Liver (tissue), 8 donors: ENCODE measurements at regions not wholly inside any gene's neighbourhood (a gene's known extent, or its start where the extent isn't known, plus 50 kb on each side); places are given as distances from the start of the nearest gene placed in this dataset.

ENCODE experiments used
- DNase-seq: peaks from one replicate; pipeline ENCODE4 v3.0.0-alpha.2; 2017; ENCODE audit warnings: low spot score
- H3K27ac ChIP-seq, 2 donors: one replicate each; pipeline ENCODE4 v1.7.0; 2013; ENCODE audit warnings: inconsistent platforms in 2 of 2, low read length in 2 of 2, control low read depth in 1 of 2, low read depth in 1 of 2, mild to moderate bottlenecking in 1 of 2
- H3K27me3 ChIP-seq, 4 donors: one replicate each; pipeline versions ENCODE4 v1.6.1 to v1.7.0; 2013; ENCODE audit warnings: low read length in 3 of 4, inconsistent platforms in 1 of 4, mild to moderate bottlenecking in 1 of 4, moderate library complexity in 1 of 4; ENCODE audit not compliant: control insufficient read depth in 4 of 4, insufficient read depth in 4 of 4
- H3K36me3 ChIP-seq, 4 donors: one replicate each; pipeline versions ENCODE4 v1.6.1 to v1.7.0; 2013; ENCODE audit warnings: low read length in 3 of 4, mild to moderate bottlenecking in 3 of 4, low read depth in 1 of 4, moderate library complexity in 1 of 4; ENCODE audit not compliant: control insufficient read depth in 4 of 4, insufficient read depth in 3 of 4
- H3K4me1 ChIP-seq, 4 donors: one replicate each; pipeline versions ENCODE4 v1.6.1 to v1.7.0; 2013; ENCODE audit warnings: low read length in 3 of 4, mild to moderate bottlenecking in 3 of 4, moderate library complexity in 1 of 4; ENCODE audit not compliant: control insufficient read depth in 4 of 4, insufficient read depth in 4 of 4
- H3K4me3 ChIP-seq, 3 donors: one replicate each; pipeline versions ENCODE4 v1.6.1 to v1.7.0; 2013; ENCODE audit warnings: low read length in 3 of 3, control low read depth in 1 of 3, low read depth in 1 of 3, mild to moderate bottlenecking in 1 of 3
- H3K9ac ChIP-seq, 2 donors: one replicate each; pipeline ENCODE4 v1.7.0; 2013; ENCODE audit warnings: low read length in 2 of 2, mild to moderate bottlenecking in 2 of 2, moderate library complexity in 2 of 2, control low read depth in 1 of 2, low read depth in 1 of 2
- H3K9me3 ChIP-seq, 4 donors: one replicate each; pipeline versions ENCODE4 v1.6.1 to v1.7.0; 2013; ENCODE audit warnings: low read length in 3 of 4; ENCODE audit not compliant: control insufficient read depth in 4 of 4
- EGR1 ChIP-seq, 2 donors: IDR thresholded peaks; 2 replicates each; pipeline ENCODE4 v1.6.1; 2016 to 2018; ENCODE audit warnings: antibody characterized with exemption in 2 of 2, low read depth in 2 of 2
- FOXA1 ChIP-seq: IDR thresholded peaks from 2 replicates; pipeline ENCODE4 v1.6.1; 2016; ENCODE audit warnings: antibody characterized with exemption
- FOXA2 ChIP-seq: IDR thresholded peaks from 2 replicates; pipeline ENCODE4 v1.6.1; 2016; ENCODE audit warnings: antibody characterized with exemption
- GABPA ChIP-seq, 2 donors: IDR thresholded peaks in 1 of 2; conservative IDR thresholded peaks in 1 of 2; 2 replicates each; pipeline ENCODE4 v1.6.1; 2016; ENCODE audit warnings: antibody characterized with exemption in 2 of 2, mild to moderate bottlenecking in 1 of 2, moderate library complexity in 1 of 2
- HNF4A ChIP-seq, 2 donors: conservative IDR thresholded peaks; 2 replicates each; pipeline ENCODE4 v1.6.1; 2016; ENCODE audit warnings: antibody characterized with exemption in 2 of 2, mild to moderate bottlenecking in 2 of 2
- HNF4G ChIP-seq: IDR thresholded peaks from 2 replicates; pipeline ENCODE4 v1.6.1; 2016; ENCODE audit warnings: antibody characterized with exemption
- JUND ChIP-seq, 2 donors: IDR thresholded peaks; 2 replicates each; pipeline ENCODE4 v1.6.1; 2016; ENCODE audit warnings: antibody characterized with exemption in 2 of 2
- NR2F2 ChIP-seq: IDR thresholded peaks from 2 replicates; pipeline ENCODE4 v1.6.1; 2016; ENCODE audit warnings: antibody characterized with exemption
- RAD21 ChIP-seq, 2 donors: IDR thresholded peaks; 2 replicates each; pipeline ENCODE4 v1.6.1; 2016; ENCODE audit warnings: antibody characterized with exemption in 2 of 2, mild to moderate bottlenecking in 2 of 2
- REST ChIP-seq: IDR thresholded peaks from 2 replicates; pipeline ENCODE4 v1.6.1; 2016; ENCODE audit warnings: antibody characterized with exemption, mild to moderate bottlenecking
- RXRA ChIP-seq, 2 donors: IDR thresholded peaks; 2 replicates each; pipeline ENCODE4 v1.6.1; 2017 to 2018; ENCODE audit warnings: antibody characterized with exemption in 2 of 2, mild to moderate bottlenecking in 1 of 2
- SP1 ChIP-seq: IDR thresholded peaks from 2 replicates; pipeline ENCODE4 v1.6.1; 2018; ENCODE audit warnings: antibody characterized with exemption, mild to moderate bottlenecking
- TAF1 ChIP-seq: conservative IDR thresholded peaks from 2 replicates; pipeline ENCODE4 v1.6.1; 2016; ENCODE audit warnings: antibody characterized with exemption, mild to moderate bottlenecking
- YY1 ChIP-seq: IDR thresholded peaks from 2 replicates; pipeline ENCODE4 v1.6.1; 2016; ENCODE audit warnings: antibody characterized with exemption, mild to moderate bottlenecking
- WGBS: extraction: QIAGEN DNeasy Blood & Tissue Kit; methylation state at CpG from one replicate; pipeline ENCODE4 v1.1.7; 2013; 5-methylcytosine and 5-hydroxymethylcytosine counted together
- TF ChIP-seq, protein P1 (sequence below): IDR thresholded peaks from 2 replicates; pipeline ENCODE4 v1.6.1; 2016; ENCODE audit warnings: antibody characterized with exemption
- TF ChIP-seq, protein P2 (sequence below): IDR thresholded peaks from 2 replicates; pipeline ENCODE4 v1.6.1; 2016; ENCODE audit warnings: antibody characterized with exemption
- TF ChIP-seq, protein P3 (sequence below): IDR thresholded peaks from 2 replicates; pipeline ENCODE4 v1.6.1; 2016; ENCODE audit warnings: antibody characterized with exemption
- TF ChIP-seq, protein P4 (sequence below): fragments of 150-350 bp; IDR thresholded peaks from 2 replicates; pipeline ENCODE4 v1.5.1; 2017; ENCODE audit warnings: improper control_type of control experiment, low read depth, low read length; ENCODE audit not compliant: missing input control
- donor health status: healthy.
- donor health status: healthy.
- donor health status: healthy.
- donor health status: healthy.
- donor health status: healthy.

GRCh38 chrX:124280294-124280902 lies 52.1 kb upstream of the TEX13D start:
- no peaks in the 10 kb centered on the region for H3K9me3 ChIP-seq
- DNase-seq, result no peak
- 61% methylated on average over 8 of the region's 8 CpGs for WGBS
- H3K27me3 ChIP-seq, result no peaks in the 10 kb centered on the region
- H3K4me3 ChIP-seq, result no peak overlapping the region
- H3K27ac ChIP-seq, result no peak overlapping the region
- H3K4me1 ChIP-seq, result no peaks in the 10 kb centered on the region
- no peak overlapping the region for H3K9ac ChIP-seq
- TF ChIP-seq RAD21 (IDR thresholded peaks at IDR 0.05) (no peak), HNF4A (conservative IDR thresholded peaks at IDR 0.05) (no peak), SP1 (no peak), JUND (IDR thresholded peaks at IDR 0.05) (no peak), REST (no peak), RXRA (IDR thresholded peaks at IDR 0.05) (no peak), FOXA2 (no peak), FOXA1 (no peak), GABPA (IDR thresholded peaks at IDR 0.05 in 1 of 2, conservative IDR thresholded peaks at IDR 0.05 in 1 of 2) (no peak), NR2F2 (no peak), EGR1 (IDR thresholded peaks at IDR 0.05; ENCODE audit: low read depth in 2 of 2) (no peak), YY1 (no peak), HNF4G (no peak), TAF1 (no peak)
- TF ChIP-seq, protein P1, sequence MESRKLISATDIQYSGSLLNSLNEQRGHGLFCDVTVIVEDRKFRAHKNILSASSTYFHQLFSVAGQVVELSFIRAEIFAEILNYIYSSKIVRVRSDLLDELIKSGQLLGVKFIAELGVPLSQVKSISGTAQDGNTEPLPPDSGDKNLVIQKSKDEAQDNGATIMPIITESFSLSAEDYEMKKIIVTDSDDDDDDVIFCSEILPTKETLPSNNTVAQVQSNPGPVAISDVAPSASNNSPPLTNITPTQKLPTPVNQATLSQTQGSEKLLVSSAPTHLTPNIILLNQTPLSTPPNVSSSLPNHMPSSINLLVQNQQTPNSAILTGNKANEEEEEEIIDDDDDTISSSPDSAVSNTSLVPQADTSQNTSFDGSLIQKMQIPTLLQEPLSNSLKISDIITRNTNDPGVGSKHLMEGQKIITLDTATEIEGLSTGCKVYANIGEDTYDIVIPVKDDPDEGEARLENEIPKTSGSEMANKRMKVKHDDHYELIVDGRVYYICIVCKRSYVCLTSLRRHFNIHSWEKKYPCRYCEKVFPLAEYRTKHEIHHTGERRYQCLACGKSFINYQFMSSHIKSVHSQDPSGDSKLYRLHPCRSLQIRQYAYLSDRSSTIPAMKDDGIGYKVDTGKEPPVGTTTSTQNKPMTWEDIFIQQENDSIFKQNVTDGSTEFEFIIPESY, result no peak
- TF ChIP-seq, protein P2, sequence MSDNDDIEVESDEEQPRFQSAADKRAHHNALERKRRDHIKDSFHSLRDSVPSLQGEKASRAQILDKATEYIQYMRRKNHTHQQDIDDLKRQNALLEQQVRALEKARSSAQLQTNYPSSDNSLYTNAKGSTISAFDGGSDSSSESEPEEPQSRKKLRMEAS, result no peak
- TF ChIP-seq, protein P3, sequence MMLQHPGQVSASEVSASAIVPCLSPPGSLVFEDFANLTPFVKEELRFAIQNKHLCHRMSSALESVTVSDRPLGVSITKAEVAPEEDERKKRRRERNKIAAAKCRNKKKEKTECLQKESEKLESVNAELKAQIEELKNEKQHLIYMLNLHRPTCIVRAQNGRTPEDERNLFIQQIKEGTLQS, result no peak
- TF ChIP-seq, protein P4, sequence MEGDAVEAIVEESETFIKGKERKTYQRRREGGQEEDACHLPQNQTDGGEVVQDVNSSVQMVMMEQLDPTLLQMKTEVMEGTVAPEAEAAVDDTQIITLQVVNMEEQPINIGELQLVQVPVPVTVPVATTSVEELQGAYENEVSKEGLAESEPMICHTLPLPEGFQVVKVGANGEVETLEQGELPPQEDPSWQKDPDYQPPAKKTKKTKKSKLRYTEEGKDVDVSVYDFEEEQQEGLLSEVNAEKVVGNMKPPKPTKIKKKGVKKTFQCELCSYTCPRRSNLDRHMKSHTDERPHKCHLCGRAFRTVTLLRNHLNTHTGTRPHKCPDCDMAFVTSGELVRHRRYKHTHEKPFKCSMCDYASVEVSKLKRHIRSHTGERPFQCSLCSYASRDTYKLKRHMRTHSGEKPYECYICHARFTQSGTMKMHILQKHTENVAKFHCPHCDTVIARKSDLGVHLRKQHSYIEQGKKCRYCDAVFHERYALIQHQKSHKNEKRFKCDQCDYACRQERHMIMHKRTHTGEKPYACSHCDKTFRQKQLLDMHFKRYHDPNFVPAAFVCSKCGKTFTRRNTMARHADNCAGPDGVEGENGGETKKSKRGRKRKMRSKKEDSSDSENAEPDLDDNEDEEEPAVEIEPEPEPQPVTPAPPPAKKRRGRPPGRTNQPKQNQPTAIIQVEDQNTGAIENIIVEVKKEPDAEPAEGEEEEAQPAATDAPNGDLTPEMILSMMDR, result no peak
- H3K36me3 ChIP-seq, result no peaks in the 10 kb centered on the region
